ENCODE measurements at regions not wholly inside any gene's neighbourhood (a gene's known extent, or its start where the extent isn't known, plus 50 kb on each side); places are given as distances from the start of the nearest gene placed in this dataset.

DNA sequence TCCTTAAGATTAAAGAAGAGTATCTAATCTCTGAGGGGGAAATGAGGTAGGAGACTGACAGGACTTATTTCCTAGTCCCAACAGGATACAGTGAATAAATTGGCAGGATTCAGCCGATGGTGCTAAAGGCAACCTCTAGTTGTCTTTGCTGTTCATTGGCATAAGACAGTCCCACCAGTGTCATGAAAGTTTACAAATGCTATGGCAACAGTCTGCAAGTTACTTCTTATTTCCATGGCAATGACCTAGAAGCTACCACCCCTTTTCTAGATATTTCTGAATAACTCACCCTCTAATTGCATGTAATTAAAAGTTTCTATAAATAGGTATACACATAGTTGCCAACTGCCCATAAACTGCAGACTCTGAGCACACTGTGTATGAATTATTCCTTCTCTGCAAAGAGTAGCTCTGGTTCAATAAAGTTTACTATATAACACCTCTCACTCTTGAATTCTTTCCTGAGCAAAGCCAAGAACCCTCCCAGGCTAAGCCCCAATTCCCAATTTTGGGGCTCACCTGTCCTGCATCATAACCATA is 172.7 kb upstream of the LRATD1 start (continued):
- TF ChIP-seq, protein P1, sequence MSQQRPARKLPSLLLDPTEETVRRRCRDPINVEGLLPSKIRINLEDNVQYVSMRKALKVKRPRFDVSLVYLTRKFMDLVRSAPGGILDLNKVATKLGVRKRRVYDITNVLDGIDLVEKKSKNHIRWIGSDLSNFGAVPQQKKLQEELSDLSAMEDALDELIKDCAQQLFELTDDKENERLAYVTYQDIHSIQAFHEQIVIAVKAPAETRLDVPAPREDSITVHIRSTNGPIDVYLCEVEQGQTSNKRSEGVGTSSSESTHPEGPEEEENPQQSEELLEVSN (IDR thresholded peaks at IDR 0.05; ENCODE audit: borderline replicate concordance, low read depth), result no peak

DNA sequence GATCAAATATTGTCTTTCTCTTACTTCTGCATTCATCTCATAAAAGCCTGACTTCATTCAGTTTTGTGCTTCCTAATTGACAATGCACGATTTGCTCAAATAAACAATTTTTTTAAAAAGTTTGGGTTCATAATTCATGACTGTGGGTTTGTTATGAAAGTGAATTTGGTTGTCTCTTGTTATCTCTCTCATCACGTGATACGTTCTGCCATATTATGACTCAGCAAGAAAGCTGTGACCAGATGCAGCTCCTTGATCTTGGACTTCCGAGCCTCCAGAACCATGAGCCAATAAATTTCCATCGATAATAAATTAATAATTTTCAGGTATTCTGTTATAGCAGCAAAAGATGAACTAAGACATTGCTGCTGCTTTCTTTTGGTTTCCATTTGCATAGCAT is 156.5 kb upstream of the LRATD1 start:
- Histone ChIP-seq H3K9me3 (0 out of 3 replicates have a peak, but pooled peaks cover 2% of the 10 kb centered on the region), H3K27ac (no peak overlapping the region), H3K4me3 (no peak overlapping the region), H3K4me1 (no peaks in the 10 kb centered on the region), H3K4me2 (peak overlapping the region; percentile 33; the same call in 2 of the 3 replicates)
- ATAC-seq (no peak), DNase-seq (ENCODE audit: low read depth in 1 of 2, low spot score in 1 of 2) (peak in 1 of 2 experiments; percentile 23), FAIRE-seq (no peak)
- 2% methylated on average over 5 of the region's 5 CpGs for WGBS (ENCODE audit: missing lambda C conversion rate)
- TF ChIP-seq ZSCAN20 (CRISPR knock-in tag; IDR thresholded peaks at IDR 0.05), result no peak
- no peak for TF ChIP-seq PHF8 (IDR thresholded peaks at IDR 0.05; ENCODE audit: borderline replicate concordance, low read depth)
- TF ChIP-seq SREBF2 (IDR thresholded peaks at IDR 0.05), result no peak
- TF ChIP-seq, protein P1 (IDR thresholded peaks at IDR 0.05; ENCODE audit: borderline replicate concordance, low read depth), result no peak
- TF ChIP-seq FOSL2 (IDR thresholded peaks at IDR 0.05), result no peak
- no peak for TF ChIP-seq FOSL2 (CRISPR knock-in tag; IDR thresholded peaks at IDR 0.05)
- TF ChIP-seq, protein P2, sequence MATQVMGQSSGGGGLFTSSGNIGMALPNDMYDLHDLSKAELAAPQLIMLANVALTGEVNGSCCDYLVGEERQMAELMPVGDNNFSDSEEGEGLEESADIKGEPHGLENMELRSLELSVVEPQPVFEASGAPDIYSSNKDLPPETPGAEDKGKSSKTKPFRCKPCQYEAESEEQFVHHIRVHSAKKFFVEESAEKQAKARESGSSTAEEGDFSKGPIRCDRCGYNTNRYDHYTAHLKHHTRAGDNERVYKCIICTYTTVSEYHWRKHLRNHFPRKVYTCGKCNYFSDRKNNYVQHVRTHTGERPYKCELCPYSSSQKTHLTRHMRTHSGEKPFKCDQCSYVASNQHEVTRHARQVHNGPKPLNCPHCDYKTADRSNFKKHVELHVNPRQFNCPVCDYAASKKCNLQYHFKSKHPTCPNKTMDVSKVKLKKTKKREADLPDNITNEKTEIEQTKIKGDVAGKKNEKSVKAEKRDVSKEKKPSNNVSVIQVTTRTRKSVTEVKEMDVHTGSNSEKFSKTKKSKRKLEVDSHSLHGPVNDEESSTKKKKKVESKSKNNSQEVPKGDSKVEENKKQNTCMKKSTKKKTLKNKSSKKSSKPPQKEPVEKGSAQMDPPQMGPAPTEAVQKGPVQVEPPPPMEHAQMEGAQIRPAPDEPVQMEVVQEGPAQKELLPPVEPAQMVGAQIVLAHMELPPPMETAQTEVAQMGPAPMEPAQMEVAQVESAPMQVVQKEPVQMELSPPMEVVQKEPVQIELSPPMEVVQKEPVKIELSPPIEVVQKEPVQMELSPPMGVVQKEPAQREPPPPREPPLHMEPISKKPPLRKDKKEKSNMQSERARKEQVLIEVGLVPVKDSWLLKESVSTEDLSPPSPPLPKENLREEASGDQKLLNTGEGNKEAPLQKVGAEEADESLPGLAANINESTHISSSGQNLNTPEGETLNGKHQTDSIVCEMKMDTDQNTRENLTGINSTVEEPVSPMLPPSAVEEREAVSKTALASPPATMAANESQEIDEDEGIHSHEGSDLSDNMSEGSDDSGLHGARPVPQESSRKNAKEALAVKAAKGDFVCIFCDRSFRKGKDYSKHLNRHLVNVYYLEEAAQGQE (IDR thresholded peaks at IDR 0.05), result no peak
- no peak for TF ChIP-seq CEBPB (IDR thresholded peaks at IDR 0.05)
- TF ChIP-seq CBX2 (IDR thresholded peaks at IDR 0.05; ENCODE audit: borderline replicate concordance, low read depth), result no peak
- peak; percentile 59 for TF ChIP-seq MAFK (IDR thresholded peaks at IDR 0.05; ENCODE audit: partially characterized antibody)
- TF ChIP-seq SMC3 (IDR thresholded peaks at IDR 0.05), result no peak
- no peak for TF ChIP-seq RNF2 (IDR thresholded peaks at IDR 0.05; ENCODE audit: borderline replicate concordance, low read depth)
- no peak for TF ChIP-seq CHD4 (IDR thresholded peaks at IDR 0.05; ENCODE audit: borderline replicate concordance)
- no peak for TF ChIP-seq ESRRA (IDR thresholded peaks at IDR 0.05; ENCODE audit: borderline replicate concordance, low read length)
- no peak for TF ChIP-seq RCOR1 (IDR thresholded peaks at IDR 0.05; ENCODE audit: low read depth, low read length)
- TF ChIP-seq, protein P3, sequence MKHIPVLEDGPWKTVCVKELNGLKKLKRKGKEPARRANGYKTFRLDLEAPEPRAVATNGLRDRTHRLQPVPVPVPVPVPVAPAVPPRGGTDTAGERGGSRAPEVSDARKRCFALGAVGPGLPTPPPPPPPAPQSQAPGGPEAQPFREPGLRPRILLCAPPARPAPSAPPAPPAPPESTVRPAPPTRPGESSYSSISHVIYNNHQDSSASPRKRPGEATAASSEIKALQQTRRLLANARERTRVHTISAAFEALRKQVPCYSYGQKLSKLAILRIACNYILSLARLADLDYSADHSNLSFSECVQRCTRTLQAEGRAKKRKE (CRISPR knock-in tag; IDR thresholded peaks at IDR 0.05; ENCODE audit: low read depth), result no peak
- TF ChIP-seq, protein P4, sequence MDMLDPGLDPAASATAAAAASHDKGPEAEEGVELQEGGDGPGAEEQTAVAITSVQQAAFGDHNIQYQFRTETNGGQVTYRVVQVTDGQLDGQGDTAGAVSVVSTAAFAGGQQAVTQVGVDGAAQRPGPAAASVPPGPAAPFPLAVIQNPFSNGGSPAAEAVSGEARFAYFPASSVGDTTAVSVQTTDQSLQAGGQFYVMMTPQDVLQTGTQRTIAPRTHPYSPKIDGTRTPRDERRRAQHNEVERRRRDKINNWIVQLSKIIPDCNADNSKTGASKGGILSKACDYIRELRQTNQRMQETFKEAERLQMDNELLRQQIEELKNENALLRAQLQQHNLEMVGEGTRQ (IDR thresholded peaks at IDR 0.05), result peak; percentile 51
- no peak for TF ChIP-seq JUNB (IDR thresholded peaks at IDR 0.05)
- POLR2A ChIA-PET, result no interaction called here
- CTCF ChIA-PET, result no interaction called here

DNA sequence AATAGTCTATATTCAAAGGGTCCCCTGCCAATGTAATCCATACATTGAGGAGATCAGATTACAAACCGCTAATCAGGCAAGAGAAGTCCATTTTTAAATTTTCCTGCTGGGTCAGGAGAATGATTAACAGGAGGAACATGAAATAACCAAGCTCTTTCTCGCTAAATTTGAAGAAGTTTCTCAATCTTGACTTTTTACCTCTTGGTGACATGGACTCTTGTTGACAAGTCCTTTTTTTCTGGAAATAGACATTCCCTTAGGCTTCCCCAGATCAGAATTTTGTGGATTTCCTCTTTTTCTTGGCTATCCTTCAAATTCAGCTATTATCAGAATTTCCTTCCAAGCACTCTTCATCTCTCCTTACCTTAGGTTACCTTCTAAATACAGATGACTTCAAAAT is 153.0 kb upstream of the LRATD1 start:
- no peak for DNase-seq (ENCODE audit: low read depth in 1 of 2, low spot score in 1 of 2)
- Histone ChIP-seq H3K4me2 (no peak overlapping the region), H3K4me1 (no peaks in the 10 kb centered on the region), H3K9me3 (peaks cover 5% of the 10 kb centered on the region; the same call in 1 of the 3 replicates), H3K4me3 (no peak overlapping the region), H3K27ac (no peak overlapping the region)
- no peak for TF ChIP-seq JUN (IDR thresholded peaks at IDR 0.05)
- no peak for ATAC-seq
- POLR2A ChIA-PET, result no interaction called here
- CTCF ChIA-PET, result no interaction called here
- WGBS (ENCODE audit: missing lambda C conversion rate), result 0% methylated on average over 2 of the region's 2 CpGs
- FAIRE-seq, result no peak

All from A549 (cell line).